Erythroblast (primary cell): ENCODE measurements at regions not wholly inside any gene's neighbourhood (a gene's known extent, or its start where the extent isn't known, plus 50 kb on each side); places are given as distances from the start of the nearest gene placed in this dataset.

Experiments used
- GATA1 ChIP-seq: IDR thresholded peaks from 2 replicates; pipeline ENCODE4 v1.6.1; 2011; ENCODE audit warnings: low read depth, mild to moderate bottlenecking, control low read depth, low read length, moderate library complexity
- POLR2A ChIP-seq: IDR thresholded peaks from 2 replicates; pipeline ENCODE4 v1.6.1; 2011; ENCODE audit warnings: mild to moderate bottlenecking, low read length

- TF ChIP-seq POLR2A = no peak
- TF ChIP-seq GATA1 = no peak
These were observed 576.7 kb upstream of the CITED2 start for GRCh38 chr6:139951172-139951571.
